ENCODE measurements at regions not wholly inside any gene's neighbourhood (a gene's known extent, or its start where the extent isn't known, plus 50 kb on each side); places are given as distances from the start of the nearest gene placed in this dataset.

GRCh38 chr3:117488983-117489382 lies 779.4 kb downstream of the TUSC7 start:
- no peak overlapping the region for H3K4me3 ChIP-seq (ENCODE audit: extremely low read depth in 1 of 4, insufficient read depth in 2 of 4, low read depth in 3 of 4, low read length in 4 of 4)
- H2BK5ac ChIP-seq (ENCODE audit: low read depth, low read length) = no peak overlapping the region
- H2BK15ac ChIP-seq (ENCODE audit: low read length) = no peak overlapping the region
- H2AK5ac ChIP-seq (ENCODE audit: low read depth, low read length) = no peak overlapping the region
- H2BK12ac ChIP-seq (ENCODE audit: low read depth, low read length) = no peak overlapping the region
- no peak overlapping the region for H4K8ac ChIP-seq (ENCODE audit: extremely low read depth, insufficient read depth, low read length)
- no peaks in the 10 kb centered on the region for H3K27me3 ChIP-seq (replicated peaks in 1 of 4; ENCODE audit: control insufficient read depth in 3 of 4, extremely low read depth in 1 of 4, insufficient read depth in 3 of 4, low read length in 3 of 4)
- POLR2A ChIA-PET (ENCODE audit: partially characterized antibody) = no interaction called here
- no peak overlapping the region for H3K56ac ChIP-seq (replicated peaks; ENCODE audit: insufficient read length, low read depth, low read length)
- CTCF ChIA-PET (ENCODE audit: partially characterized antibody) = no interaction called here
- TF ChIP-seq CTBP2 (IDR thresholded peaks at IDR 0.05; ENCODE audit: borderline replicate concordance, insufficient read depth, insufficient read length, low read length) = no peak
- TF ChIP-seq TCF12 (IDR thresholded peaks at IDR 0.05; ENCODE audit: low read depth, low read length) = no peak
- TF ChIP-seq EZH2 (IDR thresholded peaks at IDR 0.05; ENCODE audit: low read depth, low read length, severe bottlenecking) = no peak
- TF ChIP-seq SIX5 (IDR thresholded peaks at IDR 0.05; ENCODE audit: low read depth, low read length) = no peak
- TF ChIP-seq SAP30 (IDR thresholded peaks at IDR 0.05; ENCODE audit: insufficient read depth, insufficient replicate concordance, low read length) = no peak
- no peak for TF ChIP-seq ASH2L (IDR thresholded peaks at IDR 0.05; ENCODE audit: low read length)
- no peak for TF ChIP-seq FOSL1 (IDR thresholded peaks at IDR 0.05; ENCODE audit: insufficient read depth, low read depth, low read length)
- FAIRE-seq (no peak), DNase-seq (ENCODE audit: low read depth in 1 of 2, low spot score in 2 of 2) (no peak)
- 97% methylated on average over 7 of the region's 7 CpGs; no CpG with 5 or more reads in 1 of the 2 experiments for WGBS, 2 experiments (ENCODE audit: extremely low coverage in 1 of 2, insufficient coverage in 1 of 2, insufficient read length in 1 of 2, insufficient replicate concordance in 2 of 2, low coverage in 1 of 2, low lambda C conversion rate in 2 of 2, missing lambda C conversion rate in 1 of 2)
- no peak overlapping the region for H3K18ac ChIP-seq (ENCODE audit: extremely low read depth, low read length)
- no peaks in the 10 kb centered on the region for H3K79me1 ChIP-seq (ENCODE audit: low read depth, low read length)
- H4K20me1 ChIP-seq (replicated peaks in 1 of 2; ENCODE audit: control insufficient read depth in 1 of 2, insufficient read depth in 2 of 2, low read length in 2 of 2) = no peaks in the 10 kb centered on the region
- no peak overlapping the region for H3K4ac ChIP-seq (replicated peaks; ENCODE audit: insufficient read length, low read depth, low read length)
- H3K4me2 ChIP-seq (ENCODE audit: insufficient read depth in 1 of 2, low read depth in 2 of 2, low read length in 2 of 2) = no peak overlapping the region
- H4K91ac ChIP-seq (replicated peaks; ENCODE audit: insufficient read length, low read length) = no peak overlapping the region
- H3K14ac ChIP-seq (ENCODE audit: insufficient read length) = no peak overlapping the region
- no peaks in the 10 kb centered on the region for H3K36me3 ChIP-seq (ENCODE audit: control insufficient read depth in 2 of 4, insufficient read depth in 4 of 4, low read length in 3 of 4)
- H3K79me2 ChIP-seq (ENCODE audit: control insufficient read depth in 1 of 2, insufficient read depth in 2 of 2, low read length in 2 of 2) = no peaks in the 10 kb centered on the region
- no peaks in the 10 kb centered on the region for H3K9me3 ChIP-seq (ENCODE audit: insufficient read depth in 2 of 2, low read depth in 1 of 2, low read length in 1 of 2)
- H2AFZ ChIP-seq (ENCODE audit: low read length) = no peak overlapping the region
- no peak overlapping the region for H2BK20ac ChIP-seq (ENCODE audit: low read length)
- no peaks in the 10 kb centered on the region for H3K23me2 ChIP-seq (ENCODE audit: low read depth, low read length)
- H4K5ac ChIP-seq (ENCODE audit: insufficient read length, low read depth, low read length) = no peak overlapping the region
- H3K27ac ChIP-seq (ENCODE audit: low read depth, low read length) = no peak overlapping the region
- H2BK120ac ChIP-seq (replicated peaks; ENCODE audit: low read depth, low read length) = no peak overlapping the region
- H3K4me1 ChIP-seq (replicated peaks in 1 of 4; ENCODE audit: control insufficient read depth in 3 of 4, insufficient read depth in 4 of 4, low read length in 3 of 4) = no peaks in the 10 kb centered on the region
- no peak overlapping the region for H3K9ac ChIP-seq (replicated peaks in 1 of 4; ENCODE audit: extremely low read depth in 1 of 4, low read depth in 3 of 4, low read length in 3 of 4)
- no peak overlapping the region for H3K23ac ChIP-seq (ENCODE audit: insufficient read length)
